Stimulated activated naive B cell treated with anti-CD40 and anti-IgM and Interleukin-4, amounts not matched to agents 10 μg/mL and 1 μg/mL and 100 μg/mL, for 72 hours (primary cell): ENCODE measurements at regions not wholly inside any gene's neighbourhood (a gene's known extent, or its start where the extent isn't known, plus 50 kb on each side); places are given as distances from the start of the nearest gene placed in this dataset.

Source experiments
- ATAC-seq, 2 donors: fragments of 150-1000 bp; cut with Tn5 transposase; replicated peaks; 2 replicates each; pipeline ENCODE4 v1.10.0; 2021; ENCODE audit warnings: moderate library complexity in 1 of 2
- DNase-seq: peaks from one replicate; pipeline ENCODE4 v3.0.0; 2021
- H3K27ac Mint-ChIP-seq: one replicate; pipeline ENCODE4 v1.8.0; 2022; ENCODE audit warnings: mild to moderate bottlenecking, mixed read lengths
- H3K27me3 Mint-ChIP-seq, 2 donors: one replicate each; pipeline ENCODE4 v1.8.0; 2022; ENCODE audit warnings: mixed read lengths in 2 of 2
- H3K36me3 Mint-ChIP-seq, 2 donors: one replicate each; pipeline ENCODE4 v1.8.0; 2022; ENCODE audit warnings: mixed read lengths in 2 of 2, mild to moderate bottlenecking in 1 of 2
- H3K4me1 Mint-ChIP-seq, 2 donors: one replicate each; pipeline ENCODE4 v1.8.0; 2022; ENCODE audit warnings: mixed read lengths in 2 of 2, mild to moderate bottlenecking in 1 of 2
- H3K4me3 Mint-ChIP-seq, 2 donors: one replicate each; pipeline ENCODE4 v1.8.0; 2022; ENCODE audit warnings: mild to moderate bottlenecking in 2 of 2, mixed read lengths in 2 of 2, moderate library complexity in 1 of 2
- H3K9me3 Mint-ChIP-seq, 2 donors: one replicate each; pipeline ENCODE4 v1.8.0; 2022; ENCODE audit warnings: mixed read lengths in 2 of 2, mild to moderate bottlenecking in 1 of 2

GRCh38 chr10:84901885-84902284 is 573.5 kb downstream of the CCSER2 start:
- Mint-ChIP-seq H3K4me3 (no peak overlapping the region), H3K9me3 (no peaks in the 10 kb centered on the region), H3K27ac (no peak overlapping the region), H3K36me3 (no peaks in the 10 kb centered on the region), H3K27me3 (no peaks in the 10 kb centered on the region), H3K4me1 (no peaks in the 10 kb centered on the region)
- DNase-seq (no peak), ATAC-seq (no peak)

- Mint-ChIP-seq H3K27me3 (no peaks in the 10 kb centered on the region), H3K36me3 (no peaks in the 10 kb centered on the region), H3K27ac (no peak overlapping the region), H3K4me3 (no peak overlapping the region), H3K9me3 (no peaks in the 10 kb centered on the region), H3K4me1 (no peaks in the 10 kb centered on the region)
- no peak for ATAC-seq
- no peak for DNase-seq
Observed at GRCh38 chr10:84902553-84902952, 574.2 kb downstream of the CCSER2 start.

GRCh38 chr10:84903320-84903719 is 574.9 kb downstream of the CCSER2 start:
- ATAC-seq (no peak), DNase-seq (no peak)
- H3K9me3 Mint-ChIP-seq: no peaks in the 10 kb centered on the region
- H3K27ac Mint-ChIP-seq: no peak overlapping the region
- H3K4me3 Mint-ChIP-seq: no peak overlapping the region
- H3K36me3 Mint-ChIP-seq: no peaks in the 10 kb centered on the region
- no peaks in the 10 kb centered on the region for H3K4me1 Mint-ChIP-seq
- no peaks in the 10 kb centered on the region for H3K27me3 Mint-ChIP-seq

- H3K9me3 Mint-ChIP-seq: peaks cover 0 to 1% of the 10 kb centered on the region in 2 donors
- ATAC-seq (no peak), DNase-seq (no peak)
- no peak overlapping the region for H3K4me3 Mint-ChIP-seq
- no peaks in the 10 kb centered on the region for H3K4me1 Mint-ChIP-seq
- H3K27ac Mint-ChIP-seq: no peak overlapping the region
- H3K36me3 Mint-ChIP-seq: no peaks in the 10 kb centered on the region
- no peaks in the 10 kb centered on the region for H3K27me3 Mint-ChIP-seq
Observed at GRCh38 chr10:84907461-84908009, 579.1 kb downstream of the CCSER2 start.

GRCh38 chr10:84908491-84908890 is 580.1 kb downstream of the CCSER2 start:
- no peaks in the 10 kb centered on the region for H3K36me3 Mint-ChIP-seq
- H3K9me3 Mint-ChIP-seq: peaks cover 0 to 1% of the 10 kb centered on the region in 2 donors
- no peak for DNase-seq
- no peak for ATAC-seq
- H3K27ac Mint-ChIP-seq: no peak overlapping the region
- no peaks in the 10 kb centered on the region for H3K27me3 Mint-ChIP-seq
- H3K4me3 Mint-ChIP-seq: no peak overlapping the region
- no peaks in the 10 kb centered on the region for H3K4me1 Mint-ChIP-seq

- ATAC-seq: no peak
- no peak overlapping the region for H3K4me3 Mint-ChIP-seq
- H3K4me1 Mint-ChIP-seq: no peaks in the 10 kb centered on the region
- H3K27me3 Mint-ChIP-seq: no peaks in the 10 kb centered on the region
- DNase-seq: no peak
- H3K27ac Mint-ChIP-seq: no peak overlapping the region
- H3K36me3 Mint-ChIP-seq: no peaks in the 10 kb centered on the region
- peaks cover 7% of the 10 kb centered on the region in 2 donors for H3K9me3 Mint-ChIP-seq
Observed at GRCh38 chr10:84921701-84922100, 593.3 kb downstream of the CCSER2 start.

- Mint-ChIP-seq H3K4me1 (no peaks in the 10 kb centered on the region), H3K4me3 (no peak overlapping the region), H3K9me3 (peaks cover 0 to 3% of the 10 kb centered on the region in 2 donors), H3K27me3 (no peaks in the 10 kb centered on the region), H3K36me3 (no peaks in the 10 kb centered on the region), H3K27ac (no peak overlapping the region)
- DNase-seq (no peak), ATAC-seq (no peak)
Observed at GRCh38 chr10:84924131-84924530, 595.7 kb downstream of the CCSER2 start.

- H3K36me3 Mint-ChIP-seq: no peaks in the 10 kb centered on the region
- ATAC-seq (no peak), DNase-seq (no peak)
- H3K27ac Mint-ChIP-seq: no peak overlapping the region
- H3K27me3 Mint-ChIP-seq: no peaks in the 10 kb centered on the region
- no peak overlapping the region for H3K4me3 Mint-ChIP-seq
- H3K4me1 Mint-ChIP-seq: no peaks in the 10 kb centered on the region
- H3K9me3 Mint-ChIP-seq: peaks cover 0 to 3% of the 10 kb centered on the region in 2 donors
Observed at GRCh38 chr10:84925495-84925894, 597.1 kb downstream of the CCSER2 start.

GRCh38 chr10:84933402-84933801 is 605.0 kb downstream of the CCSER2 start:
- Mint-ChIP-seq H3K4me1 (no peaks in the 10 kb centered on the region), H3K27me3 (no peaks in the 10 kb centered on the region), H3K36me3 (no peaks in the 10 kb centered on the region), H3K9me3 (peaks cover 0 to 1% of the 10 kb centered on the region in 2 donors), H3K27ac (no peak overlapping the region), H3K4me3 (no peak overlapping the region)
- DNase-seq (no peak), ATAC-seq (no peak)

- Mint-ChIP-seq H3K27ac (no peak overlapping the region), H3K27me3 (no peaks in the 10 kb centered on the region), H3K4me3 (no peak overlapping the region), H3K36me3 (no peaks in the 10 kb centered on the region), H3K4me1 (no peaks in the 10 kb centered on the region), H3K9me3 (no peaks in the 10 kb centered on the region)
- no peak for ATAC-seq
- no peak for DNase-seq
Observed at GRCh38 chr10:84935772-84936171, 607.4 kb downstream of the CCSER2 start.

- no peaks in the 10 kb centered on the region for H3K9me3 Mint-ChIP-seq
- DNase-seq: no peak
- no peaks in the 10 kb centered on the region for H3K27me3 Mint-ChIP-seq
- ATAC-seq: no peak
- no peaks in the 10 kb centered on the region for H3K4me1 Mint-ChIP-seq
- H3K27ac Mint-ChIP-seq: no peak overlapping the region
- H3K36me3 Mint-ChIP-seq: no peaks in the 10 kb centered on the region
- H3K4me3 Mint-ChIP-seq: no peak overlapping the region
Observed at GRCh38 chr10:84938117-84938905, 609.9 kb downstream of the CCSER2 start.

GRCh38 chr10:84943541-84943940 is 615.2 kb downstream of the CCSER2 start:
- DNase-seq (no peak), ATAC-seq (no peak)
- no peaks in the 10 kb centered on the region for H3K36me3 Mint-ChIP-seq
- H3K27ac Mint-ChIP-seq: no peak overlapping the region
- H3K27me3 Mint-ChIP-seq: no peaks in the 10 kb centered on the region
- no peaks in the 10 kb centered on the region for H3K9me3 Mint-ChIP-seq
- H3K4me1 Mint-ChIP-seq: no peaks in the 10 kb centered on the region
- H3K4me3 Mint-ChIP-seq: no peak overlapping the region

GRCh38 chr10:84944187-84944586 is 615.8 kb downstream of the CCSER2 start:
- no peak for ATAC-seq
- DNase-seq: no peak
- Mint-ChIP-seq H3K36me3 (no peaks in the 10 kb centered on the region), H3K4me3 (no peak overlapping the region), H3K27ac (no peak overlapping the region), H3K9me3 (no peaks in the 10 kb centered on the region), H3K27me3 (no peaks in the 10 kb centered on the region), H3K4me1 (no peaks in the 10 kb centered on the region)

- H3K27ac Mint-ChIP-seq: no peak overlapping the region
- no peak for ATAC-seq
- H3K9me3 Mint-ChIP-seq: no peaks in the 10 kb centered on the region
- no peak for DNase-seq
- no peaks in the 10 kb centered on the region for H3K4me1 Mint-ChIP-seq
- no peaks in the 10 kb centered on the region for H3K27me3 Mint-ChIP-seq
- no peaks in the 10 kb centered on the region for H3K36me3 Mint-ChIP-seq
- H3K4me3 Mint-ChIP-seq: no peak overlapping the region
Observed at GRCh38 chr10:84945791-84946190, 617.4 kb downstream of the CCSER2 start.

- Mint-ChIP-seq H3K27me3 (no peaks in the 10 kb centered on the region), H3K9me3 (no peaks in the 10 kb centered on the region), H3K4me3 (no peak overlapping the region), H3K36me3 (no peaks in the 10 kb centered on the region), H3K27ac (no peak overlapping the region), H3K4me1 (no peaks in the 10 kb centered on the region)
- ATAC-seq (no peak), DNase-seq (no peak)
Observed at GRCh38 chr10:84946904-84947303, 618.5 kb downstream of the CCSER2 start.
